GM12891 (cell line): ENCODE measurements at regions not wholly inside any gene's neighbourhood (a gene's known extent, or its start where the extent isn't known, plus 50 kb on each side); places are given as distances from the start of the nearest gene placed in this dataset.

Experiments used
- DNase-seq: peaks from one replicate; pipeline ENCODE4 v3.0.0; 2011; ENCODE audit warnings: low spot score; ENCODE audit not compliant: insufficient read length
- FAIRE-seq: peaks from 2 replicates; lab custom pipeline; 2011; peaks lifted over from hg19 to GRCh38; lab: Jason Lieb, UNC
- PAX5 ChIP-seq: IDR thresholded peaks from 2 replicates; pipeline ENCODE4 v1.6.1; 2011; ENCODE audit warnings: low read length, moderate library complexity, mild to moderate bottlenecking; ENCODE audit not compliant: insufficient read depth, severe bottlenecking
- POLR2A ChIP-seq: IDR thresholded peaks from 2 replicates; pipeline ENCODE4 v1.6.1; 2011; ENCODE audit warnings: low read depth, low read length, control low read depth
- POLR2AphosphoS5 ChIP-seq: IDR thresholded peaks from 2 replicates; pipeline ENCODE4 v1.6.1; 2011; ENCODE audit warnings: low read depth, low read length, control low read depth
- POU2F2 ChIP-seq: IDR thresholded peaks from 2 replicates; pipeline ENCODE4 v1.6.1; 2011; ENCODE audit warnings: low read depth, mild to moderate bottlenecking, control low read depth, low read length, moderate library complexity
- SPI1 ChIP-seq: IDR thresholded peaks from 2 replicates; pipeline ENCODE4 v1.6.1; 2011; ENCODE audit warnings: low read depth, low read length, control low read depth
- TAF1 ChIP-seq: IDR thresholded peaks from 2 replicates; pipeline ENCODE4 v1.6.1; 2011; ENCODE audit warnings: low read depth, low read length, control low read depth

DNA sequence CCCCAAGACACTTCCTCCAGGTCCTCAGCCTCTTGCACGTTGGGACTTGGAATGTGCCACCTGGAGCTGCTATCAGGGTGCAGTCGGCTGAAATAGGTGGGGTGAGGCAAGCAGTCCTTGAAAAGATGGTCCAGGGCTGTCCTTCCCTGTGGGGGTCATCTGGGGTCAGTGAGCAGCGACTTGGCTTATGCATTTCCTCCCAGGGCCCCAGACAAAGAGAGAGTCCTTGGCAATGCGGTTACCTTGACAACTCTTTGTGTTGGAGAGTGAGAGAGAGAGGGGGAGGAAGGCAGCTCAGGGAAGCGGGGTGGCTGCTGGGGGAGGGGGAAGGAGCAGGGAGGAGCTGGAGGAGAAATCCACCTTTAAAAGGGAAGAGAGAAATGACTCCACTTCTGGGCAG, 93.8 kb downstream of the MIAT start:
- TF ChIP-seq POU2F2 (no peak), SPI1 (no peak)
- DNase-seq, result no peak
- no peak for FAIRE-seq

DNA sequence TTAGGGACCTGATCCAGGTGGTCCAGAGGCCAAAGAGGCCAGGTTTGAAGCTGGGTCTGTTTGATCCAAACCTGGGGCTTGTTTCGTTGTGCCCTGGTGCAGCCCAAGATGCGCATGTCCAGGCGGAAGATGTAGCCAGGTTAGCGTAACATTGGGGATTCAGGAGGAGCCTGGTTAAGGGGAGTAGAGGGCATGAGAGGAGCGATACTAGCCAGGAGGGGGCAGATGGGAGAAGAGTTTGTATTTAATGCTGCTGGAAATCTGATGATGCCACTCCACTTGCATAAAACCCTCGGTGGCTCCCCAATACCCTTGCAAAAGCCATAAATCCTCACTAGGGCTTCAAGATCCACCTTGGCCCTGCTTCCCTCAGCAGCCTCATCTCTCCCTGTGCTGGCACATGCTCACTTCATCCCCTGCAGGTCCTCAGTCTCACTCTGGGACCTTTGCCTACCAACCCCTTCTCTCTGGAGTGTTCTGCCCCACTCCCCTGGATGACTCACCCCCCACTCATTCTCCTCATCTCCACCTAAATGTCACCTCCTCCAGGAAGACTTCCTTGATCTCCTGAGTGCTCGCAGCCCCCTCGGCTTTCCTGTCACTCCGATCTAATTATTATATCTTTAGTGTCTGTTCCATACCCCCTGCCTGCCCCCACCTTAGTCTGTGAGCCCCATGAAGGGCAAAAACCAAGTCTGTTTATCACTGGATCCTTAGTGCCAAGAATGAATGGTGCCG, 95.9 kb downstream of the MIAT start:
- DNase-seq, result no peak
- TF ChIP-seq POLR2A (no peak), SPI1 (no peak), POLR2AphosphoS5 (no peak), TAF1 (no peak), POU2F2 (no peak), PAX5 (no peak)
- no peak for FAIRE-seq

DNA sequence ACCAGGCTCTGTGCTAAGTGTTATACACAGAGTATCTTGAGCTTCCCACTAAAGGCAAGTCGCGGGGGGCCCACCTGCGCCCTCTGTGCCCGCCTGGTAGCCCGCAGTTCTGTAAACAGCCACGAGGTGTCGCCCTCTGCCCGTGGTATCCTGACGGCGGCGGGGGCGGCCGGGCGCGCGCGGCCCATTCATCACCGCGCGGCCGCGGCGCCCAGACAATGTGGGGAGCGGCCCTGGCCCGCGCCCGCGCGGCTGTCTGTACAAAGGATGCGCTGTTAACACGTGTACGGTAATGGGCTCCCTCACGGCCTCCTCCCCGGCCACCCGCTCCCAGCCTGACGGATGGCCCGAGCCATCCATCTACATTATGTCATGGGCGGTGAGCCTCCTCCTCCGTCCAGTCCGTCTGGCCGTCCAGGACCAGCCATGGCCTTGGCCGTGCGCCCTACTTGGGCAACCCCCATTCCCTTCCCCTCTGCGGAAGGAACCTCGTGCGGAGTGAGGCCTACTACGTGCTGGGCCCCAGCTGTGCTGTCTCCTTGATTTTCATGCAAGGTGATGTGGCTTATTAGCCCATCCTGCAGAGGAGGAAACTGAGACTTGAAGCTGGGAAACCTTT, 99.4 kb downstream of the MIAT start:
- DNase-seq (peak; percentile 57), FAIRE-seq (peak; percentile 40)
- no peak for TF ChIP-seq POLR2AphosphoS5
- no peak for TF ChIP-seq POU2F2
- TF ChIP-seq PAX5, result no peak
- TF ChIP-seq POLR2A, result no peak
- no peak for TF ChIP-seq SPI1
- TF ChIP-seq TAF1, result no peak

DNA sequence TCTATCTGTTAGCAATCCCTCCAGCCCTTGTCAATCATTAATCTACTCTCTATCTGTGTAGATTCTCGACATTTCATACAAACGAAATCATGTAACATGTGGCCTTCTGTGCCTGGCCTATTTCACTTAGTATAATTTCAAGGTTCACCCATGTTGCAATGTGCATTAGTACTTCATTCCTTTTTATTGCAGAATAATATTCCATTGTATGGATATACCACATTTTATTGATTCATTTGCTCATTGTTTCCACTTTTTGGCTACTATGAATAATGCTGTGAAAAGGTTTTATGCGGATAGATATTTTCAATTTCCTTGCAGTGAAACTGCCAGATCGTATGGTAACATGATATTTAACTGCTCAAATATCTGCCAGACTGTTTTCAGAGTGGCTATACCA, 100.1 kb downstream of the MIAT start:
- no peak for FAIRE-seq
- TF ChIP-seq SPI1, result no peak
- no peak for TF ChIP-seq PAX5

DNA sequence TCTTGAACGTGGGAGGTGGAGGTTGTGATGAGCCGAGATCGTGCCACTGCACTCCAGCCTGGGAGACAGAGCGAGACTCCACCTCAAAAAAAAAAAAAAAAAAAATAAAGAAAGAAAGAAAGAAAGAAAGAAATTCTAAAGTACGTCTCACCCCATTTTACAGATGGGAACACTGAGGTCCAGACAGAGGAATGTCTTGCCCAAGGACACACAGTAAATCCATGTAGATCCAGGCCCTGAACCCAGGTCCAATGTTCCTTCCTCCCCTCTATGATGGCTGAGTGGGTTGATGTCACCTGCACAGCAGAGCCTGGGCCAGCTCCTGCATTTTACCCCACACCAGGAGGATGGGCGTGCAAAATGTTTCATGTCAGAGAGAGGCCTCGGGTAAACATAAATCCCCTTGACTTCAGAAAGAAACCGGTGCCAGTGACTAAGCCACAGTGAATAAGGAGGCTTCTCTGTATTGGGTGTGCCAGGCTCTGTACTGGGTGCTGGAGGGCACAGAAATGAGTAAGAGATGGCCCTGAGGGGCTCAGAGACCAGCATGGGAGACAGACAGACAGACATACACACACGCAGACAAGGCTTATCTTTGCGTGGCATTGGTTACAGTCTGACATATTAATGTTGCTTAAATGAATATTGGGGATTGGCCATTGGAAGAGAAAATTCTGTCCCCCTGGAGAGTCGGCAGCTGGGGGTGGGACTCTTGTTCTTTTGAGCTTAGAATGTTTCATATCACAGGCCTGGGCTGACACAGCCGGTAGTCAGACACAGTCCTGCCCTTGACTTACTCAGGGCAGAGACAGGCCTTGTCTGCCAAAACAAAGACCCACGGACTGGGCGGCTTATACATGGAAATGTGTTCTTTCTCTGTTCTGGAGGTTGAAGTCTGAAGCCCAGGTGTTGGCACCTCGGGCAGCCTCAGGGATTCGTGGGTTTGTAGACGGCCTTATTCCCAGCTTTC, 105.4 kb downstream of the MIAT start:
- DNase-seq, result no peak
- no peak for TF ChIP-seq SPI1
- TF ChIP-seq POLR2AphosphoS5, result no peak
- no peak for TF ChIP-seq PAX5
- no peak for TF ChIP-seq POLR2A
- TF ChIP-seq POU2F2, result no peak
- FAIRE-seq, result no peak

More for the DNA sequence above, 100.1 kb downstream of the MIAT start:
- DNase-seq, result no peak

DNA sequence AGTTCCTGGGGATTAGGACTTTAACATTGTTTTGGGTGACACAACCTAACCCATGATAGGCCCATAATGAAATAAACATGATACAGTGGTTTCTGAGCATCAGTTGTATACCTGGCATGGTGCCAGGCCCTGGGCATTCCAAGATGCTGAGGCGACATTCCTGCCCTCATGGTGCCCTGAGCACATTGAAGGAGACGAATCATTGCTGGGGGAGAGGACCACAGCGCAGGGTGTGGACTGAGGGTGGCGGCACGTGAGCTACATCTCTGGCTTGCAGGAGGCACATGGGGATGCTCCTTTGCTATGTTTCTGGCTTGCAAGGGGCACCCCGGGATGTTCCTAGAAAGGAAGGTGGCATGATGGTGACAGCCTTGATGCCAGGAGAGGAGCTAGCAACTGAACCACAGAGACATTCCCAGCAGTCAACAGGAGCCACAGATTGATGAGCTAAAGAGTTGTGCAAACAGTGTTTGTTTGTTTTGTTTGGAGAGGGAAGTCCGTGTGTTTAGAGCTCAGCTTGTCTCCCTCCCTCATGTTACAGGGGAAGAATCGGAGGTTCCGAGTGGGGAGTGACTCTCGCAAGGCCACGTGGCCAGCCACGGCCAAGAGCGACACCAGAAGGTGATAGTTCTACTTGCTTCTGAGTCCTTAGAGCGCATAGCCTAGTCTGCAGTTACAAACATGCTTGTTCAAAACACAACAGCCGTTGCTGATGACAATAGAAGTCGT, 106.4 kb downstream of the MIAT start:
- no peak for TF ChIP-seq POU2F2
- FAIRE-seq (no peak), DNase-seq (no peak)

DNA sequence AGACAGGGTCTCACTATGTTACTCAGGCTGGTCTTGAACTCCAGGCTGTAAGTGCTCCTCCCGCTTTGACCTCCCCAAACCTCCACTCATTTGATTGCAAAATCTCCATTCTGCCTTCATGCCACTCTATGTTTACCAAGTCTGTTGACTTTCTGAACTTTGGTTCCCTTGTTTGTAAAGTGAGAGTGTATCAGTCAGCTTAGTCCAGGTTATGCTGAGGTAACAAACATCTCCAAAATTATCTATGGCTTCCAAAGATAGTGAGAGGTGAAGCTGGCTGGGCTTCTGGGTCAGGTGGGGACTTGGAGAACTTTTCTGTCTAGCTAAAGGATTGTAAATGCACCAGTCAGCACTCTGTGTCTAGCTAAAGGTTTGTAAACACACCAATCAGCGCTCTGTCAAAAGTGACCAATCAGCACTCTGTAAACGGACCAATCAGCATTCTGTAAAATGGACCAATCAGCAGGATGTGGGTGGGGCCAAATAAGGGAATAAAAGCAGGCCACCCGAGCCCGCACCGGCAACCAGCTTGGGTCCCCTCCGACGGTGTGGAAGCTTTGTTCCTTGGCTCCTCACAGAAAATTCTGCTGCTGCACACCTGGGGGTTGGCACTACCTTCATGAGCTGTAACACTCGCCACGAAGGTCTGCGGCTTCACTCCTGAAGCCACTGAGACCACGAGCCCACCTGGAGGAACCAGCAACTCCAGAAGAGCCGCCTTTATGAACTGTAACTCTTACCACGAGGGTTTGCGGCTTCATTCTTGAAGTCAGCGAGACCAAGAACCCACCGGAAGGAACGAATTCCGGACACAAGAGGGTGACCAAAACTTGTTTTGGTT, 109.3 kb downstream of the MIAT start:
- FAIRE-seq (no peak), DNase-seq (no peak)
- TF ChIP-seq POLR2A (no peak), SPI1 (no peak), POU2F2 (no peak), TAF1 (no peak), POLR2AphosphoS5 (no peak), PAX5 (no peak)

DNA sequence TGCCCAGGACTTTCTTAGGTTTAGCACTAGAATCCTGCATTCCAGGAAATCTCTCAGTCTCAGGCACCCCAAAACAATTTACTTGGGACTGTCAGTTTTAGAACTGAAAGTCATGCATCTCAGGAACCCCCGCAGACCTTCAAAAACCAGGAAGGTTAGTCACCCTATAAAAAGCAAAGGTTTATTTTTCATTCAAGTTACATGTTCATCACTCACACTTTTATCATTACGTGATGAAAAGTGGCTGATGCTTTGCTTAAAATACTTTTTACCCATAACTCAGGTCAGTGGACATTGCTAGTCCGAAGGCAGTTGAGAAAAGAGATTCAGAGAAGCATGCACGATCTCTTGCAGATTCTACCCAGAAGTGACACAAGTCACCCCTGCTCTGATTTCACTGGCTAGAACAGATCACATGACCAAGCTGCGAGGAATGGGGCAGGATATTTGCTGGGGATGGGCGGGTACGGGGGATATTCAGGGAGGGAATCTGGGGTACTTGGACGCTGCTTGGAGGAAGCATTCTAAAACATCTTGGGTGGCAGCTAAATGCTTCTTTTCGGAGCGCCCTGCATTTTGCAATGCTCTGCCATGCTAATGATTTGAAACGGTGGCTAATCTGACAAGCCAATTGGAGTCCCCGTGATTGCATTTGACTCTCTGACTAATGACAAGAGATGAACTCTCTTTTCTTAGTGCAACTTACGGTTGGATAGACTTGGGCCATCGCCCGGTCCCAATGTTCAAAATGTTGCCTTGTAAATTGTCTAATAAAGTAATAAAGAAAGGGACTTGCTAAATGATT, 110.2 kb downstream of the MIAT start:
- TF ChIP-seq POLR2A (no peak), SPI1 (no peak), PAX5 (no peak), POU2F2 (no peak), POLR2AphosphoS5 (no peak), TAF1 (no peak)
- FAIRE-seq (no peak), DNase-seq (no peak)

DNA sequence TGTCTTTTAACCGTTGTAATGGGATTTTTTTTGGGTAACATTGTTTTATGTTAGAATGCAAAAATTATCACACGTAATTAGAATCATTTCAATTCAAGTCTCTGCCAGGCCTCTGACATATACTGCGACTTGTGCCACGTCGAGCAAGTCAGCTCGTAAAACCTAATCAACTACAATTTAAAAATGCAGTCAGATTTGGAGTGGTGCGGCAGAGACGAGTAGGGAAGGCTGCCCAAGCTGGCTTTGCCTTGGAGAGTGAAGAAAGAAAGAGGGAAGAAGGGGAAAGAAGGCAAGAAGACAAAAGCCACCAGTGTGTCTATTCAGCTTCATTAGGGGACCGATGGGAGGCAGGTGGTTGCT, 110.7 kb downstream of the MIAT start:
- no peak for FAIRE-seq
- no peak for DNase-seq
- TF ChIP-seq POLR2A (no peak), SPI1 (no peak), POU2F2 (no peak), TAF1 (no peak), PAX5 (no peak), POLR2AphosphoS5 (no peak)
